Body of pancreas (tissue), 4 donors: ENCODE measurements at regions not wholly inside any gene's neighbourhood (a gene's known extent, or its start where the extent isn't known, plus 50 kb on each side); places are given as distances from the start of the nearest gene placed in this dataset.

Experiments used
- POLR2A ChIP-seq, 3 donors: fragments of 450-650 bp; IDR thresholded peaks; one replicate each; pipeline ENCODE4 v1.6.1; 2016; ENCODE audit warnings: antibody characterized with exemption in 3 of 3, mild to moderate bottlenecking in 2 of 3
- TF ChIP-seq, protein P1 (sequence below), 7 experiments: fragments of 450-650 bp in 4 of 7; fragments of 200-600 bp in 3 of 7; sonication (generic) in 3 of 7; IDR thresholded peaks; one replicate each; pipeline ENCODE4 v1.5.1; 2016 to 2019; ENCODE audit warnings: antibody characterized with exemption in 7 of 7

DNA sequence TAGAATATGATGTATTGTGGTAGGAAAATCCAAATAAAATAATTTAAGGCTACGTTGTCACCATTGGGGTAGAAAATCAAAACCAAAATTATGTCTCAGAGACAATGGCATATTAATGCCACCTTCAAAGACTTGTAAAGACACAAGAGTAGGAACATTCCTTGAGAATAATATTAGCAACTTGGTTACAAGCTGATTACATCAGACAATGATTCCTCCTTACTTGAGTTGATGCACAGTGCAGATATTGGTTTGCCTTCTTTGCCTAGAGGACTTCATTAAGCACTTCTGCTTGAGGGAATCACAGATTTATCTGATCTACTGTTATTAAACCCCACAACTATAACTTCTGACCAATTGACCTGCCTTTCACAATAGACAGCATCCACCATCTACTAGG is 500.2 kb downstream of the CDH9 start:
- TF ChIP-seq, protein P1, sequence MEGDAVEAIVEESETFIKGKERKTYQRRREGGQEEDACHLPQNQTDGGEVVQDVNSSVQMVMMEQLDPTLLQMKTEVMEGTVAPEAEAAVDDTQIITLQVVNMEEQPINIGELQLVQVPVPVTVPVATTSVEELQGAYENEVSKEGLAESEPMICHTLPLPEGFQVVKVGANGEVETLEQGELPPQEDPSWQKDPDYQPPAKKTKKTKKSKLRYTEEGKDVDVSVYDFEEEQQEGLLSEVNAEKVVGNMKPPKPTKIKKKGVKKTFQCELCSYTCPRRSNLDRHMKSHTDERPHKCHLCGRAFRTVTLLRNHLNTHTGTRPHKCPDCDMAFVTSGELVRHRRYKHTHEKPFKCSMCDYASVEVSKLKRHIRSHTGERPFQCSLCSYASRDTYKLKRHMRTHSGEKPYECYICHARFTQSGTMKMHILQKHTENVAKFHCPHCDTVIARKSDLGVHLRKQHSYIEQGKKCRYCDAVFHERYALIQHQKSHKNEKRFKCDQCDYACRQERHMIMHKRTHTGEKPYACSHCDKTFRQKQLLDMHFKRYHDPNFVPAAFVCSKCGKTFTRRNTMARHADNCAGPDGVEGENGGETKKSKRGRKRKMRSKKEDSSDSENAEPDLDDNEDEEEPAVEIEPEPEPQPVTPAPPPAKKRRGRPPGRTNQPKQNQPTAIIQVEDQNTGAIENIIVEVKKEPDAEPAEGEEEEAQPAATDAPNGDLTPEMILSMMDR (IDR thresholded peaks at IDR 0.05) = no peak
- TF ChIP-seq POLR2A (IDR thresholded peaks at IDR 0.05) = no peak
